ENCODE measurements at regions not wholly inside any gene's neighbourhood (a gene's known extent, or its start where the extent isn't known, plus 50 kb on each side); places are given as distances from the start of the nearest gene placed in this dataset.

GRCh38 chr14:84071061-84071460 is 1458.9 kb upstream of the FLRT2 start:
- DNase-seq (no peak), ATAC-seq (no peak)
- H3K27me3 ChIP-seq = no peaks in the 10 kb centered on the region
- TF ChIP-seq CTCF (IDR thresholded peaks at IDR 0.05) (no peak), POLR2A (IDR thresholded peaks at IDR 0.05) (no peak)
- H3K4me3 ChIP-seq = no peak overlapping the region
- intact Hi-C loops (cut with DNase I) = no loop called here
- H3K9me3 ChIP-seq = no peaks in the 10 kb centered on the region
- H3K36me3 ChIP-seq = no peaks in the 10 kb centered on the region
- WGBS, 4 donors = 88 to 91% (median 90%) methylated on average over 1 of the region's 1 CpG
- H3K27ac ChIP-seq = no peak overlapping the region
- H3K4me1 ChIP-seq = no peaks in the 10 kb centered on the region

- ATAC-seq (no peak), DNase-seq (no peak)
- no peak overlapping the region for H3K27ac ChIP-seq
- intact Hi-C loops (cut with DNase I) = no loop called here
- no peak for TF ChIP-seq CTCF (IDR thresholded peaks at IDR 0.05)
- no peak for TF ChIP-seq POLR2A (IDR thresholded peaks at IDR 0.05)
- WGBS, 4 donors = 69 to 77% (median 71%) methylated on average over 2 of the region's 2 CpGs
- no peaks in the 10 kb centered on the region for H3K4me1 ChIP-seq
- no peaks in the 10 kb centered on the region for H3K27me3 ChIP-seq
- H3K4me3 ChIP-seq = no peak overlapping the region
- peaks cover 0 to 4% (median 0%) of the 10 kb centered on the region in 12 donors for H3K9me3 ChIP-seq
- H3K36me3 ChIP-seq = no peaks in the 10 kb centered on the region
Observed at GRCh38 chr14:84074626-84075025, 1455.3 kb upstream of the FLRT2 start.

- no peak overlapping the region for H3K4me3 ChIP-seq
- no peaks in the 10 kb centered on the region for H3K36me3 ChIP-seq
- TF ChIP-seq POLR2A (IDR thresholded peaks at IDR 0.05) (no peak), CTCF (IDR thresholded peaks at IDR 0.05) (no peak)
- intact Hi-C loops (cut with DNase I) = no loop called here
- peaks cover 0 to 4% (median 0%) of the 10 kb centered on the region in 12 donors for H3K9me3 ChIP-seq
- H3K4me1 ChIP-seq = peaks cover 0 to 7% (median 0%) of the 10 kb centered on the region in 12 donors
- 90 to 96% (median 93%) methylated on average over 1 of the region's 1 CpG for WGBS, 4 donors
- no peaks in the 10 kb centered on the region for H3K27me3 ChIP-seq
- no peak overlapping the region for H3K27ac ChIP-seq
- DNase-seq = no peak
- no peak for ATAC-seq
Observed at GRCh38 chr14:84080944-84081343, 1449.0 kb upstream of the FLRT2 start.

GRCh38 chr14:84084056-84084630 is 1445.8 kb upstream of the FLRT2 start:
- ATAC-seq = no peak
- no peak overlapping the region for H3K27ac ChIP-seq
- no peak for DNase-seq
- TF ChIP-seq POLR2A (IDR thresholded peaks at IDR 0.05) = no peak
- no peak for TF ChIP-seq CTCF (IDR thresholded peaks at IDR 0.05)
- H3K27me3 ChIP-seq = no peaks in the 10 kb centered on the region
- H3K36me3 ChIP-seq = no peaks in the 10 kb centered on the region
- peaks cover 0 to 7% (median 0%) of the 10 kb centered on the region in 12 donors for H3K4me1 ChIP-seq
- WGBS, 4 donors = 97 to 100% (median 99%) methylated on average over 1 of the region's 1 CpG
- no peak overlapping the region for H3K4me3 ChIP-seq
- intact Hi-C loops (cut with DNase I) = no loop called here
- no peaks in the 10 kb centered on the region for H3K9me3 ChIP-seq
